H9 (cell line): ENCODE measurements at regions not wholly inside any gene's neighbourhood (a gene's known extent, or its start where the extent isn't known, plus 50 kb on each side); places are given as distances from the start of the nearest gene placed in this dataset.

Experiments
- DNase-seq: peaks from one replicate; pipeline ENCODE4 v3.0.0-alpha.2; 2017
- H2AFZ ChIP-seq: one replicate; pipeline ENCODE4 v1.6.1; 2013; ENCODE audit warnings: mild to moderate bottlenecking, low read length, control low read depth, moderate library complexity
- H2AK5ac ChIP-seq: 2 replicates; pipeline ENCODE4 v1.6.1; 2013; ENCODE audit warnings: low read length, control low read depth, mixed read lengths; ENCODE audit not compliant: insufficient read length
- H2BK120ac ChIP-seq: one replicate; pipeline ENCODE4 v1.6.1; 2013; ENCODE audit warnings: low read depth, mild to moderate bottlenecking, low read length, control low read depth, inconsistent platforms; ENCODE audit not compliant: poor library complexity, severe bottlenecking
- H2BK12ac ChIP-seq: 2 replicates; pipeline ENCODE4 v1.6.1; 2013; ENCODE audit warnings: low read length, control low read depth, mixed read lengths, low read depth; ENCODE audit not compliant: insufficient read length
- H2BK15ac ChIP-seq: 2 replicates; pipeline ENCODE4 v1.6.1; 2013; ENCODE audit warnings: low read depth, low read length, control low read depth
- H2BK20ac ChIP-seq: one replicate; pipeline ENCODE4 v1.6.1; 2013; ENCODE audit warnings: low read depth, mild to moderate bottlenecking, low read length, control low read depth, inconsistent platforms; ENCODE audit not compliant: poor library complexity, severe bottlenecking
- H2BK5ac ChIP-seq: 2 replicates; pipeline ENCODE4 v1.6.1; 2013; ENCODE audit warnings: low read length, control low read depth, mixed read lengths; ENCODE audit not compliant: insufficient read length
- H3K14ac ChIP-seq: 2 replicates; pipeline ENCODE4 v1.6.1; 2013; ENCODE audit warnings: low read length, control low read depth; ENCODE audit not compliant: insufficient read depth
- H3K18ac ChIP-seq: 2 replicates; pipeline ENCODE4 v1.6.1; 2013; ENCODE audit warnings: low read depth, mild to moderate bottlenecking, mixed read lengths, low read length, control low read depth; ENCODE audit not compliant: insufficient read length
- H3K23ac ChIP-seq: 2 replicates; pipeline ENCODE4 v1.6.1; 2013; ENCODE audit warnings: low read length, control low read depth, mixed read lengths, low read depth; ENCODE audit not compliant: insufficient read length
- H3K23me2 ChIP-seq: 2 replicates; pipeline ENCODE4 v1.6.1; 2013; ENCODE audit warnings: low read depth, mild to moderate bottlenecking, mixed read lengths, low read length, control low read depth; ENCODE audit not compliant: insufficient read length, poor library complexity, severe bottlenecking
- H3K27ac ChIP-seq: 2 replicates; pipeline ENCODE4 v1.5.1; 2013; ENCODE audit warnings: low read length, control low read depth, mixed read lengths, low read depth; ENCODE audit not compliant: insufficient read length
- H3K27me3 ChIP-seq: 2 replicates; pipeline ENCODE4 v1.6.1; 2013; ENCODE audit warnings: low read length, control low read depth, inconsistent platforms; ENCODE audit not compliant: insufficient read depth
- H3K4ac ChIP-seq: 2 replicates; pipeline ENCODE4 v1.6.1; 2013; ENCODE audit warnings: low read depth, mild to moderate bottlenecking, control low read depth, inconsistent platforms, low read length, moderate library complexity
- H3K4me1 ChIP-seq: 2 replicates; pipeline ENCODE4 v1.6.1; 2013; ENCODE audit warnings: low read length, control low read depth, inconsistent platforms; ENCODE audit not compliant: insufficient read depth
- H3K4me2 ChIP-seq: 2 replicates; pipeline ENCODE4 v1.6.1; 2013; ENCODE audit warnings: low read length, control low read depth, mixed read lengths; ENCODE audit not compliant: insufficient read length, insufficient read depth
- H3K56ac ChIP-seq: 2 replicates; pipeline ENCODE4 v1.6.1; 2013; ENCODE audit warnings: low read depth, mild to moderate bottlenecking, mixed read lengths, low read length, control low read depth; ENCODE audit not compliant: insufficient read length
- H3K79me1 ChIP-seq: 2 replicates; pipeline ENCODE4 v1.6.1; 2013; ENCODE audit warnings: low read depth, mild to moderate bottlenecking, moderate library complexity, low read length, control low read depth, inconsistent platforms; ENCODE audit not compliant: insufficient read depth, poor library complexity, severe bottlenecking
- H3K79me2 ChIP-seq: 2 replicates; pipeline ENCODE4 v1.6.1; 2013; ENCODE audit warnings: low read length, control low read depth, inconsistent platforms; ENCODE audit not compliant: insufficient read depth
- H3K9ac ChIP-seq: 2 replicates; pipeline ENCODE4 v1.6.1; 2013; ENCODE audit warnings: low read length, control low read depth, mixed read lengths; ENCODE audit not compliant: insufficient read length; ENCODE audit errors: extremely low read depth
- H3K9me3 ChIP-seq: one replicate; pipeline ENCODE4 v1.6.1; 2013; ENCODE audit warnings: low read depth, low read length, inconsistent platforms; ENCODE audit not compliant: control insufficient read depth
- H3T11ph ChIP-seq: one replicate; pipeline ENCODE4 v1.6.1; 2013; ENCODE audit warnings: mild to moderate bottlenecking, low read length, control low read depth, inconsistent platforms
- H4K20me1 ChIP-seq: one replicate; pipeline ENCODE4 v1.6.1; 2013; ENCODE audit not compliant: control insufficient read depth, insufficient read length, insufficient read depth
- H4K5ac ChIP-seq: 2 replicates; pipeline ENCODE4 v1.6.1; 2013; ENCODE audit warnings: low read depth, mild to moderate bottlenecking, mixed read lengths, low read length, control low read depth; ENCODE audit not compliant: insufficient read length
- H4K8ac ChIP-seq: replicated peaks from 2 replicates; pipeline ENCODE4 v1.6.1; 2013; ENCODE audit warnings: low read length, control low read depth, mixed read lengths, low read depth; ENCODE audit not compliant: insufficient read length
- H4K91ac ChIP-seq: 2 replicates; pipeline ENCODE4 v1.6.1; 2013; ENCODE audit warnings: low read depth, mild to moderate bottlenecking, moderate library complexity, mixed read lengths, low read length, control low read depth; ENCODE audit not compliant: insufficient read length
- H3K27ac Mint-ChIP-seq, 3 experiments: 2 replicates in 2 of 3; 3 replicates in 1 of 3; pipeline ENCODE4 v1.8.0; 2020 to 2021; ENCODE audit warnings: mixed read lengths in 3 of 3, mild to moderate bottlenecking in 1 of 3, moderate library complexity in 1 of 3
- H3K27me3 Mint-ChIP-seq: 2 replicates; pipeline ENCODE4 v1.8.0; 2021; ENCODE audit warnings: low read depth, mild to moderate bottlenecking, moderate library complexity, mixed read lengths
- H3K36me3 Mint-ChIP-seq, 3 experiments: 2 replicates in 2 of 3; 3 replicates in 1 of 3; pipeline ENCODE4 v1.8.0; 2020 to 2021; ENCODE audit warnings: low read depth in 3 of 3, mixed read lengths in 3 of 3; ENCODE audit not compliant: insufficient read depth in 1 of 3
- H3K4me1 Mint-ChIP-seq, 2 experiments: 2 replicates each; pipeline ENCODE4 v1.8.0; 2020; ENCODE audit warnings: mixed read lengths in 2 of 2
- H3K4me3 Mint-ChIP-seq, 2 experiments: 2 replicates in 1 of 2; 3 replicates in 1 of 2; pipeline ENCODE4 v1.8.0; 2020 to 2021; ENCODE audit warnings: mild to moderate bottlenecking in 2 of 2, mixed read lengths in 2 of 2, moderate library complexity in 1 of 2
- H3K9me3 Mint-ChIP-seq, 2 experiments: 2 replicates in 1 of 2; 3 replicates in 1 of 2; pipeline ENCODE4 v1.8.0; 2020; ENCODE audit warnings: mild to moderate bottlenecking in 2 of 2, mixed read lengths in 2 of 2, moderate library complexity in 1 of 2
- CTCF ChIP-seq: fragments of 200-600 bp; sonication (generic); conservative IDR thresholded peaks from 3 replicates; pipeline ENCODE4 v1.8.0; 2021; ENCODE audit warnings: antibody characterized with exemption, mild to moderate bottlenecking
- WGBS: extraction: QIAGEN DNeasy Blood & Tissue Kit; methylation state at CpG from one replicate; pipeline ENCODE4 v1.1.7; 2013; ENCODE audit warnings: missing lambda C conversion rate, low lambda C conversion rate, mixed read lengths; ENCODE audit not compliant: insufficient read length; ENCODE audit errors: extremely low coverage; 5-methylcytosine and 5-hydroxymethylcytosine counted together

- Histone ChIP-seq H3K27me3 (no peaks in the 10 kb centered on the region), H3K9ac (no peak overlapping the region), H2AK5ac (no peak overlapping the region), H3T11ph (no peak overlapping the region), H3K9me3 (no peaks in the 10 kb centered on the region), H2BK20ac (no peak overlapping the region), H3K23ac (no peak overlapping the region), H3K23me2 (no peaks in the 10 kb centered on the region), H3K4ac (no peak overlapping the region), H3K56ac (no peak overlapping the region), H3K4me1 (no peaks in the 10 kb centered on the region), H3K79me1 (no peaks in the 10 kb centered on the region), H2BK12ac (no peak overlapping the region), H4K91ac (no peak overlapping the region), H3K27ac (no peak overlapping the region), H3K14ac (no peak overlapping the region), H4K20me1 (no peaks in the 10 kb centered on the region), H4K8ac (no peak overlapping the region), H3K18ac (no peak overlapping the region), H3K4me2 (no peak overlapping the region), H2BK120ac (no peak overlapping the region), H3K79me2 (no peaks in the 10 kb centered on the region), H2BK5ac (no peak overlapping the region), H2BK15ac (no peak overlapping the region), H4K5ac (no peak overlapping the region), H2AFZ (no peak overlapping the region)
- no peak for TF ChIP-seq CTCF
- WGBS: no CpG with 5 or more reads among the region's 3 CpGs
- no peak overlapping the region for H3K27ac Mint-ChIP-seq
- DNase-seq: no peak
- H3K4me3 Mint-ChIP-seq: no peak overlapping the region
- no peaks in the 10 kb centered on the region; a peak in 1 of 7 replicates for H3K36me3 Mint-ChIP-seq
- H3K27me3 Mint-ChIP-seq: no peaks in the 10 kb centered on the region
- no peaks in the 10 kb centered on the region for H3K4me1 Mint-ChIP-seq
- no peaks in the 10 kb centered on the region; a peak in 1 of 5 replicates for H3K9me3 Mint-ChIP-seq
Observed at GRCh38 chr18:45276878-45277277, 338.4 kb upstream of the SLC14A2 start.
